Left forelimb (tissue), 1 donor: ENCODE measurements at regions not wholly inside any gene's neighbourhood (a gene's known extent, or its start where the extent isn't known, plus 50 kb on each side); places are given as distances from the start of the nearest gene placed in this dataset.

Source experiments
- DNase-seq: peaks from one replicate; pipeline ENCODE4 v3.0.0-alpha.2; 2018; ENCODE audit warnings: low spot score

GRCh38 chr6:139679516-139680179 lies 305.2 kb upstream of the CITED2 start:
- no peak for DNase-seq

DNA sequence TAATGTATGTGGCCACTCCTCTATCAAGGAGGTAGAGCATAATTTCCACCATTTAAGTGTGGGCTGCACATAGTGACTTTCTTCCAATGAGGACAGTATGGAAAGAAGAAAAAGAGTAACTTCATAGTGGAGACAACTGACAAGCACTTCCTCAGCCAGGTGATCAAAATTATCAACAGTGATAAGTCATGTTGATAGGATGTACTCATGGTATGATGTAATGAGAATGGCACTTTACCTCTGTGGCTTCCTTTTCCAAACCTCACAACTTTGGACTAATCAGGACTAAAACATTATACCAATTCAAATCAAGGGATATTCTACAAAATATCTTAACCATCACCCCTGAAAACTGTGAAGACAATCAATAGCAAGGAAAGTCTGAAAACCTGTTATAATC lies 302.3 kb upstream of the CITED2 start:
- DNase-seq, result no peak

DNA sequence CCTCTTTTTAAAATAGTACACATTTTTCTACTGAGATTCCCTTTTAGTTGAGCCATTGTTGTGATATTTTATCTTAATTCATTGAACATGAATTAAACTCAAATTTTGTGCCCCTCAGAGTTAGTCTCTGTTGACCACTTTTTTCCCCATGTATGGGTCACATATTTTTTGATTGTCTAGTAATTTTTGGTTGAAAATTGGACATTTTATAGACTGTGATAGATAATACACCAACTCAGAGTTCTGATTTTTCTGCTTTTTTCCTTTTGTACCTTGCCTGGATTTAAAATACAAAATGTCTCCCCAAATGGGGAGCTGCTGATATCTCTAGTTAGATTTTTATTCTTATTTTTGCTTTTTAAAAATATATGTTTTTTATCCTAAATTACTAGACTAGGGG lies 291.8 kb upstream of the CITED2 start:
- no peak for DNase-seq

DNA sequence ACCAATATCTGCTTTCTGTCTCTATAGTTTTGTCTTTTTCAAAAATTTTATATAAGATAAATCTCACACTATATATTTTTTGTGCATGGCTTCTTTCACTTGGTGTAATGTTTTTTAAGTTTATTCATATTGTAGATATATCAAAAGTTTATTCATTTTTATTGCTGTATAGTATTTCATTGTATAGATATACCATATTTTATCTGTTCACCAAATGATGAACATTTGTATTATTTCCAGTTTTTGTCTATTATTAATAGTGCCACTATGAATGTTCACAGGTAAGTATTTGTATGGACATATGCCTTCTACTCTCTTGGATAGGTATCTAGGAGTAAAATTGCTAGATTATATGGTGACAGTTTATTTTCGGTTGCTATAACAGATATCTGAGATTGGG lies 289.5 kb upstream of the CITED2 start:
- no peak for DNase-seq

GRCh38 chr6:139659711-139660110 lies 285.3 kb upstream of the CITED2 start:
- DNase-seq, result no peak

DNA sequence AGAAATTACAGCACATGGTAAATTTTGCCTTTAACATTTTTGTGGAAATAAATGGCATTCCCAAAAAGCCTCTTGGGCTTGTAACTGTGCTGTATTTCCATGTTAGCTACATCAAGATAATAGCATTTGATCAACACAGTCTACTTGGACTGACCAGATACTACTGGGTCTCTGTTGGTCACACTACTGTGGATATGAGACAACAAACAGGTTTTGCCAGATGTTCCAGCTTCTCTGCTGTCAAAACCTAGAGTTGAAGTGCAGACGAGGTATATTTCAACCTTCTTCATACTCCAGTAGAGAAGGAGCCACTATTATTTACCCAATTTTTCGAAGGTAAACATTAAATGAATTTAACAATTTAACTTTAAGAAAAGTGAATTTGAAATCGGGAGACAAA lies 284.7 kb upstream of the CITED2 start:
- DNase-seq, result no peak

DNA sequence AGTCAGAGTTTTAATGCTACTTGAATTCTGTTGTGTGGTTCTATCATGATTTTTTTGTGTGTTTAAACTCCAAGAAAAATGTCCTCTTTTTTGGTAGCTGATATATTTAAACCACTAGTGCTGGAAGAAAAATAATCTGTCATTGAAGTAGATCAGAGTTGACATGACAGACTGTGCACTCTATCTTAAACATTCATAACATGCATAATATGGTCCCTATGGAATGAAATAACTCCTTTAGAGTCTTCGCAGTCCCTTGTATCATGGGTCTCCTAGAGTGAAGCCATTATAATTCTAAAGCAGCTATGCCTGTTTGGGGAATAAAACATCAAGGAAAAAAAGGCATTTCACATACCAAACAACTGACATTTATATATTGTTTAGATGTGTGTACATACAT lies 282.7 kb upstream of the CITED2 start:
- DNase-seq, result no peak

- DNase-seq, result no peak
Observed at GRCh38 chr6:139655783-139656705, 281.6 kb upstream of the CITED2 start.

- no peak for DNase-seq
Observed at GRCh38 chr6:139654888-139655782, 280.7 kb upstream of the CITED2 start.

GRCh38 chr6:139654309-139654708 lies 279.9 kb upstream of the CITED2 start:
- no peak for DNase-seq

GRCh38 chr6:139653111-139653510 lies 278.7 kb upstream of the CITED2 start:
- DNase-seq, result no peak

DNA sequence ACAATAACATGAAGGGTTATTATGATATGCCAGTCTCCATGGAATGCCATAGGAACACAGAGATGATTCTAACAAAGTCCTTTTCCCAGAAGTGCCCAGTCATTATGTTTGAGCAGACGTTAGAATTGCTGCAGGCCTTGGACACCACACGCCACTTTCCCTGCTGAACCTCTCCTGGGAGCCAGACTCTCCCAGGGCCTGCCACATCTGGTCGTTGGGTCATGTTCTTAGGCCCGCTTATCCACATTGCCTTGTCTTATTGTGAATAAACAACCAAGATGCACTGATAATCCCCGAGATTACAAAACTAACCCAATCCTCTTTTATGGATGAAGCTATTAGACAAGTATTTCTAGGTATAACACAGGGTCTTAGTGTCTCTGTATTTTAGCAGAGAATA lies 276.5 kb upstream of the CITED2 start:
- no peak for DNase-seq

GRCh38 chr6:139649732-139650131 lies 275.3 kb upstream of the CITED2 start:
- DNase-seq, result no peak

DNA sequence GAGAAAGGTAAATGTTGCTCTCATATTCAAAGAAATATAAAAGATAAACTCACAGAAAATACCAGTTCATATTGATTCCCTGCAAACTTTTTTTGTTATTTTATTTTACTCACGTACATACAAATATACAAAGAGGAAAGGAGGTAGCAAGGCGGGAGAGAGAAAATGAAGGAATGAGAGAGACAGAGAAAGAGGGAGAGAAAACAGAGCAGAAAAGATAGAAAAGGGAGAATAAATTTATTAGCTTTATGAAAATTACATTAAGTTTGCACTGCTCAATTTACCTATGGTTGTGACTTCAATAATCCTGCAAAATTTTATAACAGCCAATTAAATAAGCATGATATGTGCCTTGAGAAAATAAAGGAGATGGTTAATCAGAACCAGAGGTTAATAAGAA lies 274.7 kb upstream of the CITED2 start:
- no peak for DNase-seq

- DNase-seq, result no peak
Observed at GRCh38 chr6:139648430-139649000, 274.1 kb upstream of the CITED2 start.

GRCh38 chr6:139647841-139648240 lies 273.4 kb upstream of the CITED2 start:
- DNase-seq, result no peak

GRCh38 chr6:139647016-139647415 lies 272.6 kb upstream of the CITED2 start:
- DNase-seq, result no peak

GRCh38 chr6:139644821-139645220 lies 270.4 kb upstream of the CITED2 start:
- DNase-seq, result no peak

GRCh38 chr6:139643986-139644385 lies 269.5 kb upstream of the CITED2 start:
- DNase-seq, result no peak

GRCh38 chr6:139642346-139642745 lies 267.9 kb upstream of the CITED2 start:
- no peak for DNase-seq

- no peak for DNase-seq
Observed at GRCh38 chr6:139641376-139641775, 266.9 kb upstream of the CITED2 start.

- DNase-seq, result no peak
Observed at GRCh38 chr6:139640921-139641320, 266.5 kb upstream of the CITED2 start.
